ENCODE measurements at regions not wholly inside any gene's neighbourhood (a gene's known extent, or its start where the extent isn't known, plus 50 kb on each side); places are given as distances from the start of the nearest gene placed in this dataset.

DNA sequence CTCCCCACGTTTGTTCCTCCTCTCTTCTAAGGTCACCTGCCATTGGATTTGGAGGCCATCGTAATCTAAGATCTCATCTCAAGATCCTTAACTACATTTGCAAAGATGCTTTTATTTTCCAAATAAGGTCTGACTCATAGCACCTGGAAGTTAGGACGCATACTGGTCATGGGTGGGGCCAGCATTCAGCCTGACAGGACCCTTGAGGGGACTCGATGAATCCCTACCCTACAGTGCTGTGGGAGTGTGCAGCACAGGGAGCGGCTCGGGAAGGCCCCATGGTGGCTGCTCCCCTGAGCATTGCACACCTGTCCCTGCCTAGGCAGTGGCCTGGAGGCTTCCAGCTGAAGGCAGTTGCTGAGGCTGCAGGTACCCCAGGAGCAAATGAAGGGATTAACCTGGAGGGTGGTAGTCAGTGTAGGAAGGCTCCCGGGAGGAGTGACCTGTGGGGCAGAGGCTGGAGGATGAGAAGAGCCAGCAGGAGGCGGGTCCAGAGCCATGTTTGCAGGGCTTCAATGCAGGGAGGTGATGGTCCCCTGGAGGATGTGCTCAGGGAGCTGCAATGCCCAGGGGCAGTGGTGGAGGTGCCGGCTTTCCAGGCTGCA, 362.2 kb downstream of the CTTN start:
- Mint-ChIP-seq H3K9me3 (ENCODE audit: low read depth) (peaks cover 6% of the 10 kb centered on the region), H3K4me1 (no peaks in the 10 kb centered on the region), H3K4me3 (no peak overlapping the region), H3K27ac (no peak overlapping the region), H3K36me3 (ENCODE audit: low read depth) (no peaks in the 10 kb centered on the region), H3K27me3 (peaks cover 2% of the 10 kb centered on the region)
- no peak for ATAC-seq
- intact Hi-C loops (cut with DNase I, micrococcal nuclease), result no loop called here
- ChIA-PET CTCF (no interaction called here), POLR2A (no interaction called here)
- DNase-seq, result no peak

DNA sequence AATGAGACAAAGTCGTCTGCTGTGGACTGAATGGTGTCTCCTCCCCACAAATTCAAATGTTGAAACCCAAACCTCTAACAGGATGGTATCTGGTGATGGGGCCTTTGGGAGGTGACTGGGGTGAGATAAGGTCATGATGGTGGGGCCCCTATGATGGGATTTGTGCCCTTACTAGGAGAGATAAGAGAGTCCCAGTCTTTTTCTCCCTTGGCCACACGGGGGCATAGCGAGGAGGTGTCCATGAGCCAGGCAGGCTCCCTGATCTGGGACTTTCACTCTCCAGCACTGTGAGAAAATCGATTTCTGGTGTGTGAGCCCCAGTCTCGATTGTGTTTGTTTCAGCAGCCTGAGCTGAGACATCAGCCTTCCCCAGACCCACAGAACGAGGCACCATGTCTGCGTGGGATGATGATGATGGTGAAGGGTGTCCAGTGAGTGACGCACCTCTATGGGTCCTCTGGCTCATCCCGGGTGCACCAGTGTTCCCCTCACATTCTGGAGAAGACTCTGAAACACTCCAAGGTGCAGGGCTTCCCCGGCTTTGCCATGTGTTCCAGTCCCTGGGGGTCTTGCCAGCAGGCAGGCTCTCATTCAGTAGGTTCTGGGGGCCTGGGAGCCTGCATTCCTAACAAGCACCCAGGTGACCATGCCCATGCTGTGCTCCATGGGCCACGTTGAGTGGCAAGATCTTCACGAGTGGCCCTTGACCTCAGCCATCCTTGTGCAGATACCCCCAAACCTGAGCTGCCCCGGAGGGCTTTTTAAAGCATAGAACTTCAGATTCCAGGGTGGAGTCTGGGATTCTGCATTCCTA, 363.0 kb downstream of the CTTN start:
- no peak overlapping the region for H3K4me3 Mint-ChIP-seq
- no peaks in the 10 kb centered on the region for H3K4me1 Mint-ChIP-seq
- intact Hi-C loops (cut with DNase I, micrococcal nuclease), result no loop called here
- H3K36me3 Mint-ChIP-seq (ENCODE audit: low read depth), result no peaks in the 10 kb centered on the region
- no peak overlapping the region for H3K27ac Mint-ChIP-seq
- ATAC-seq (no peak), DNase-seq (no peak)
- H3K9me3 Mint-ChIP-seq (ENCODE audit: low read depth), result peaks cover 6% of the 10 kb centered on the region
- POLR2A ChIA-PET, result no interaction called here
- H3K27me3 Mint-ChIP-seq, result peaks cover 5% of the 10 kb centered on the region
- CTCF ChIA-PET, result no interaction called here

DNA sequence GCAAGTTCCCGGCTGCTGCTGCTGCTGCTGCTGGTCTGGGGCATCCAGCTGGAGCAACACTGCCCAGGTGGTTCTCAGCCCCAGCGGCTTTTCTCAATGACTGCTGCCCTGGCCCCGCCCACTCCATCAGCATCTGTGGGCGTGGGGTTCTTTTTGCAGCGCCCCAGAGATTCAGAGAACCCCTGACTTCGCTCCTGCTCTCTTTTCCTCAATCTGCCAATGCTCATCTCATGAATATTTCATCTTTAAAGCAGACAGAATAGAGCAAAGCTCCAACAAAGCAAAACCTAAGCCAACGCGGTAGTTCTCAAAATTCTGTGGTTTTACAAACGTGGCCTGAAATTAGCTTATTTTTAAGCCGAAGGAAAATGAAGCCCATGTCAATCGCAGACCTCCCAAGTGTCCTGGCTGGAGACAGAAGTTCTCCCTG, 363.6 kb downstream of the CTTN start:
- ATAC-seq (no peak), DNase-seq (no peak)
- Mint-ChIP-seq H3K4me3 (no peak overlapping the region), H3K27me3 (peaks cover 6% of the 10 kb centered on the region), H3K36me3 (ENCODE audit: low read depth) (no peaks in the 10 kb centered on the region), H3K27ac (no peak overlapping the region), H3K4me1 (no peaks in the 10 kb centered on the region), H3K9me3 (ENCODE audit: low read depth) (peaks cover 6% of the 10 kb centered on the region)
- ChIA-PET POLR2A (no interaction called here), CTCF (no interaction called here)
- intact Hi-C loops (cut with DNase I, micrococcal nuclease), result no loop called here

DNA sequence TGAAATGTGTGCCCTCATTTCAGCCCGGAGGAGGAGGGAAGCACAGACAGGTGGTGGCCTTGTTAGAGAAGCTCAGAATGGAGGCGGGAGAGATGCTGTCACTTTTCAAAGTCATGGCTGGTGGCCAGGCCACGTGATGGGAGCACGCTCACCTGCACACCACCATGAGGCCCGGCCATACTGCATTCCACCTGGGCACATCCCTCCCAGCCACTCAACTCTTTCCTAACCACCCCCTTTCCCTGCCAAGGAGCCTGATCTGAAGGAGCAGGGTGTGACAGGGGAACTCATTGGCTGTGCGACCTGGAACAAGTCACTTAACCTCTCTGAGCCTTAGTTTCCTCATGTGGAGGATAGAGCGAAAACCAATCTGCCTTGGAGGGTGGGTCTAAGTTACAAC, 364.5 kb downstream of the CTTN start:
- Mint-ChIP-seq H3K4me1 (no peaks in the 10 kb centered on the region), H3K27me3 (peaks cover 6% of the 10 kb centered on the region), H3K4me3 (no peak overlapping the region), H3K9me3 (ENCODE audit: low read depth) (peaks cover 6% of the 10 kb centered on the region), H3K27ac (no peak overlapping the region), H3K36me3 (ENCODE audit: low read depth) (no peaks in the 10 kb centered on the region)
- no peak for DNase-seq
- CTCF ChIA-PET, result interaction anchor here (0.6 kb wide), 1 partner anchor 152 kb away, joined by 3 read pairs; no protein-coding TSS in a partner anchor
- intact Hi-C loops (cut with DNase I, micrococcal nuclease), result no loop called here
- POLR2A ChIA-PET, result no interaction called here
- ATAC-seq, result no peak

DNA sequence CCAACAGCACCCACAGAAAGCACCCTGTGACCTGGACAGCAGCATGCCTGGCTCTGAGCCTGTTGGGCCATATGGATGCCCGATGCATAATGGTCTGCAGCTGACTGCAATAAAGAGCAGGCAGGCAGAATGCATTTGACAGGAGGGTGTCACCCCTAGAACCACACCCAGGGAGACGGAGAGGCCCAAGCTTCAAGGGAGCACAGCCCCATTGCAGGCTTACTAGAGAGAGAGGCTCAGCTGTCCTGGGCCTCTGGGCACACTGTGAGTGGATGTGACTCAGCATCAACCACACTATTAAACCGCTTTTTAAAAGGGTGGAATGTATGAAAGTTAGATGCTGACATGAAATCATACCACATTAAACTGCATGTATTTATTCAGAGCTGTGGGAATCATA, 365.3 kb downstream of the CTTN start:
- DNase-seq (no peak), ATAC-seq (no peak)
- H3K36me3 Mint-ChIP-seq (ENCODE audit: low read depth), result no peaks in the 10 kb centered on the region
- H3K4me1 Mint-ChIP-seq, result no peaks in the 10 kb centered on the region
- intact Hi-C loops (cut with DNase I, micrococcal nuclease), result no loop called here
- CTCF ChIA-PET, result interaction anchor here (0.6 kb wide), 1 partner anchor 153 kb away, joined by 3 read pairs; no protein-coding TSS in a partner anchor
- POLR2A ChIA-PET, result no interaction called here
- H3K27me3 Mint-ChIP-seq, result peaks cover 6% of the 10 kb centered on the region
- H3K27ac Mint-ChIP-seq, result no peak overlapping the region
- H3K4me3 Mint-ChIP-seq, result no peak overlapping the region
- peaks cover 6% of the 10 kb centered on the region for H3K9me3 Mint-ChIP-seq (ENCODE audit: low read depth)

DNA sequence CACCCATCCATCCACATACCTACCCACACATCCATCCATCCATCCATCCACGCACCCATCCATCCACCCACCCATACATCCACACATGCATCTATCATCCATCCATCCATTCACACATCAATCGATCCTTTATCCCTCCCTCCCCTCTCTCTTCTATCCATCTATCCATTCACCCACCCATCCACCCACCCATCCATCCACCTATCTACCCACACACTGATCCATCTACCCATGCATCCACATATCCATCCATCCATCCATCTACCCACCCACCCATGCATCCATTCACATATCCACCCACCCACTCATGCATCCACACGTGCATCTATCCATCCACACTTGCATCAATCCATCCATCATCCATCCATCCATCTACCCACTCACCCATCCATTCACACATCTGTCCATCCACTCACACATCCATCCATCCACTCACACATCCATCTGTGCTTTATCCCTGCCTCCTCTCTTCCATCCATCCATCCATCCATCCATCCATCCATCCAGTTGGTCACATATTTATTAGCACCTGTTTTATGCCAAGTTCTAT, 366.1 kb downstream of the CTTN start:
- Mint-ChIP-seq H3K27me3 (peaks cover 6% of the 10 kb centered on the region), H3K4me3 (no peak overlapping the region), H3K4me1 (no peaks in the 10 kb centered on the region), H3K27ac (no peak overlapping the region), H3K9me3 (ENCODE audit: low read depth) (peaks cover 6% of the 10 kb centered on the region), H3K36me3 (ENCODE audit: low read depth) (no peaks in the 10 kb centered on the region)
- intact Hi-C loops (cut with DNase I, micrococcal nuclease), result no loop called here
- ChIA-PET POLR2A (no interaction called here), CTCF (no interaction called here)
- no peak for ATAC-seq
- DNase-seq, result no peak

DNA sequence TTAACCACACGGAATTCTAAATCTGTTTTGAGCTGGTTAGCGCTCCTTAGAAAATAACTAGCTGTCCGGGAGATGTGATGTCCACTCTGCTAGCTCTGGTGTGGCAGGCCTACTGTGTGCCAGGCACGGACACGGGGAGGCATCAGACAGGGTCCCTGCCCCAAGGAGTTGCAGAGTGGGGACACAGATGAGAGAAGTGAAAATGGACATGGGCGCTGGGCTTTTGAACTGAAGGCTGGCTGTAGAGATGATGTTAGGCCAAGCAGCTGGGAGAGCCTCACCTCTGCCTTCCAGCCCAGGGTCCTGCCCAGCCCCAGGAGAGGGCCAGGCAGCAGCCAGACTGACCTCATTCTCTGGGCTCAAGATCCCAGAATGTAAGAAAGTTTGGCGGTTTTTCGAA, 368.6 kb downstream of the CTTN start:
- Mint-ChIP-seq H3K27me3 (peaks cover 6% of the 10 kb centered on the region), H3K4me3 (no peak overlapping the region), H3K27ac (no peak overlapping the region), H3K9me3 (ENCODE audit: low read depth) (no peaks in the 10 kb centered on the region), H3K4me1 (no peaks in the 10 kb centered on the region), H3K36me3 (ENCODE audit: low read depth) (no peaks in the 10 kb centered on the region)
- intact Hi-C loops (cut with DNase I, micrococcal nuclease), result no loop called here
- ChIA-PET POLR2A (no interaction called here), CTCF (no interaction called here)
- DNase-seq, result no peak
- ATAC-seq, result no peak

DNA sequence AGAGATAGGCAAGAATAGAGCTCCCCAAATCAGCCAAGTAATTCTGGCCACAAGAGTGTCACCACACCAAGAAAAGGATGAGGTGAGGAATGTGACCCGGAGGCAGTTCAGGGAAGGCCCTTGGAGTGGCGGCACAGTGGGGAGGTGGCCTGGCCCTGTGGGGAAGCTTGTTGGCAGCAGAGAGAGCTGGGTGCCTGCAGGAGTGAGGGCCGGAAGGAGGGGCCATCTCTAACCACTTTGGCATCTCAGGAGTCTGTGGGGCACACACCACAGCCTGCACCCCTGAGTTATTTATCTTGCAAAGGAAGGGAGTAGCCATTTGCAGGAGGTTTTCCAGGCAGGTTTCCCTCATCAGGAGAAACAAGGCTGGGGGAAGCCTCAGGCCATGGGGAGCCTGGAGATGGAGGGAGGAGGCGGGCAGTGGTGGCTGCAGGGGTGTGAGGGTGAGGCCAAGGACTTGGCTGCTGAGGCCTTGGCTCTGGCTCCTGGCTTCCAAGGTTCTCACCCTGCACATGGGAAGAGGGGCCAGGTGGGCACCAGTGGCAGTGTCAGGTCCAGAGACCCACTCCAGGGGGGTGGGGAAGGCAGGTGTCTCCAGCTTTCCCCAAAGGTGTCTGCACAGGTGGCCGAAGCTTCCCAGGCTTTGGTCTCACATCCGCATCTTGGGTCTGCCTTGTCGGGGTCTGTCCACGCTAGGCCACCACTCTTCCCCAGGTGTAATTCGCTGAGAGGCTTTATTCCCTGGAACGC, 370.2 kb downstream of the CTTN start:
- ChIA-PET CTCF (interaction anchor here (0.6 to 1.0 kb wide), 3 partner anchors 13 to 59 kb away, joined by 3 read pairs; no protein-coding TSS in a partner anchor), POLR2A (no interaction called here)
- ATAC-seq (no peak), DNase-seq (no peak)
- Mint-ChIP-seq H3K36me3 (ENCODE audit: low read depth) (no peaks in the 10 kb centered on the region), H3K27me3 (peaks cover 6% of the 10 kb centered on the region), H3K27ac (no peak overlapping the region), H3K4me1 (no peaks in the 10 kb centered on the region), H3K9me3 (ENCODE audit: low read depth) (no peaks in the 10 kb centered on the region), H3K4me3 (no peak overlapping the region)
- intact Hi-C loops (cut with DNase I, micrococcal nuclease), result no loop called here

DNA sequence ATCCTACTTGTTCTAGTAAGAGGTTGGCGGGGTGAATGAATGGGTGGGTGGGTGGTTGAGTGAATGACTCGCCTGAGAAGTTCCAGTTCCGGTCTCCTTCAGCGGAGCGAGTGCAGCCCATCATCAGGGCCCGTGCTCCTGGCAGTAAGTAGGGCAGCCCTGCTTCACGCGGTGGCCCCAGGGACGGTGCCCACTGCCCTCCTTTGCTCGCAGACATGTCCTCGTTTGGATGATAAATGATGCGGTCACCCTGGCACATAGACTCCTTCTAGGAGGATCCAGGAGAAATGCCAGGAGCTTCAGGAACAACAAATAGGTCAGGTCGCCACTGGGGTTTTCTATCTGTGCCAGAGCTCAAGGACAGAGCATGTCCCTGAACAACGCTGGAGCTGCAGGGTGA, 370.8 kb downstream of the CTTN start:
- ATAC-seq (no peak), DNase-seq (no peak)
- Mint-ChIP-seq H3K27ac (no peak overlapping the region), H3K4me3 (no peak overlapping the region), H3K36me3 (ENCODE audit: low read depth) (no peaks in the 10 kb centered on the region), H3K4me1 (no peaks in the 10 kb centered on the region), H3K27me3 (peaks cover 6% of the 10 kb centered on the region), H3K9me3 (ENCODE audit: low read depth) (peaks cover 3% of the 10 kb centered on the region)
- intact Hi-C loops (cut with DNase I, micrococcal nuclease), result no loop called here
- POLR2A ChIA-PET, result no interaction called here
- CTCF ChIA-PET, result no interaction called here

DNA sequence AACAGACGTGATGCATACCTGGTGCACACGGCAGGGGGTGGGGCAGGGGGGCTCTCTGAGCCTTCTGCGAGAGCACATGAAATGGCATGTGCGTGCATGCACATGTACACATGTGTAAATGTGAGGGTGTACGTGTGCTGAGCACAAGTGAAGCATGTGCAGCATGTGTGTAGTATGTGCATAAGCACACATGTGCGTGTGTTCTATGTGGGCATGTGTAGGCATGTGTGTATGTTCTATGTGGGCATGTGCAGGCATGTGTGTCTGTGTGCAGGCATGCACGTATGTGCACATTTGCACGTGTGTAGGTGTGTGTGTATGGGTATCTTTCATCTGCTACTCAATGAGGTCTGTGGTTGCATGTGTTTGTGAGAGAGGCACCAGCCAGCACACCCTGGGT, 371.2 kb downstream of the CTTN start:
- Mint-ChIP-seq H3K4me3 (no peak overlapping the region), H3K9me3 (ENCODE audit: low read depth) (peaks cover 3% of the 10 kb centered on the region), H3K27ac (no peak overlapping the region), H3K27me3 (peaks cover 4% of the 10 kb centered on the region), H3K36me3 (ENCODE audit: low read depth) (no peaks in the 10 kb centered on the region), H3K4me1 (no peaks in the 10 kb centered on the region)
- POLR2A ChIA-PET, result no interaction called here
- ATAC-seq (no peak), DNase-seq (no peak)
- CTCF ChIA-PET, result interaction anchor here (1.5 kb wide), 1 partner anchor 14 kb away, joined by 3 read pairs; no protein-coding TSS in a partner anchor
- intact Hi-C loops (cut with DNase I, micrococcal nuclease), result no loop called here

DNA sequence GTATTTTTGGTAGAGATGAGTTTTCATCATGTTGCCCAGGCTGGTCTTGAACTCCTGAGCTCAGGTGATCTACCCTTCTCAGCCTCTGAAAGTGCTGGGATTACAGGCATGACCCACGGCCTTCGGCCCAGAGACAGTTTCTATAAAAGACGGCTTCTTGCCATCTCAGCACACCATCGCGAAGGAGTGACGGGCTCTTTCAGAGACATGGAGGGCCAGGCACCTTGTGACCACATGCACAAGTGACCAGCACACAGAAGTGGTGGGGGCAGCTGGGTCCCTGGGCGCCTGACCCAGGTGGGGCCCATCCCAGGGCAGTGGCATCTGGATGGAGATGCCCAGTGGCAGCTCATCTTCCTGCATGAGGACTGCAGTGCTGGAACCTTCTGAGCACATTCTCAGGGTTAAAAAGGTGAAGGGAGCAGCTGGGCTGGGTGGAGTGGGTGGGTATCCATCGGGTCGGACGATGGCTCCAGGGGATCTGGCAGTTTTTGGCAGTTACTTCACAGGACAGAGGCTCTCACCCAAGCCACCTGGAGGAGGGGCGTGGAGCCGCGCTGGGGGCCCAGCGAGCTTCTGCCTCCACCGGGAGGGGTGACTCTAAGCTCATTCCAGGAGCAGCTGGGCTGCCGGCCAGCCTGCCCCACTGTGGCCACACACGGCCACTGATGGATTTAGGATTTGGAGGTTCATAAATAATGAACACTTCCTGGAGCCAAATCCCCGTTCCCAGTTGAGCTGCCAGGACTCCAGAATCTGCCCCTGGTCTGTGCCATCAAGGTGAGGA, 373.0 kb downstream of the CTTN start:
- H3K9me3 Mint-ChIP-seq (ENCODE audit: low read depth), result peaks cover 3% of the 10 kb centered on the region
- peaks cover under 1% of the 10 kb centered on the region for H3K27me3 Mint-ChIP-seq
- H3K4me1 Mint-ChIP-seq, result no peaks in the 10 kb centered on the region
- H3K36me3 Mint-ChIP-seq (ENCODE audit: low read depth), result no peaks in the 10 kb centered on the region
- H3K27ac Mint-ChIP-seq, result no peak overlapping the region
- ChIA-PET CTCF (interaction anchor here (1.5 kb wide), 1 partner anchor 16 kb away, joined by 3 read pairs; no protein-coding TSS in a partner anchor), POLR2A (no interaction called here)
- ATAC-seq, result no peak
- no peak for DNase-seq
- no peak overlapping the region for H3K4me3 Mint-ChIP-seq
- intact Hi-C loops (cut with DNase I, micrococcal nuclease), result no loop called here

All from activated CD4-positive, alpha-beta T cell treated with anti-CD3 and anti-CD28 coated beads for 36 hours (primary cell).